H9 (cell line): ENCODE measurements at regions not wholly inside any gene's neighbourhood (a gene's known extent, or its start where the extent isn't known, plus 50 kb on each side); places are given as distances from the start of the nearest gene placed in this dataset.

ENCODE experiments used
- DNase-seq: peaks from one replicate; pipeline ENCODE4 v3.0.0-alpha.2; 2017
- H2AFZ ChIP-seq: one replicate; pipeline ENCODE4 v1.6.1; 2013; ENCODE audit warnings: mild to moderate bottlenecking, low read length, control low read depth, moderate library complexity
- H2AK5ac ChIP-seq: 2 replicates; pipeline ENCODE4 v1.6.1; 2013; ENCODE audit warnings: low read length, control low read depth, mixed read lengths; ENCODE audit not compliant: insufficient read length
- H2BK120ac ChIP-seq: one replicate; pipeline ENCODE4 v1.6.1; 2013; ENCODE audit warnings: low read depth, mild to moderate bottlenecking, low read length, control low read depth, inconsistent platforms; ENCODE audit not compliant: poor library complexity, severe bottlenecking
- H2BK12ac ChIP-seq: 2 replicates; pipeline ENCODE4 v1.6.1; 2013; ENCODE audit warnings: low read length, control low read depth, mixed read lengths, low read depth; ENCODE audit not compliant: insufficient read length
- H2BK15ac ChIP-seq: 2 replicates; pipeline ENCODE4 v1.6.1; 2013; ENCODE audit warnings: low read depth, low read length, control low read depth
- H2BK20ac ChIP-seq: one replicate; pipeline ENCODE4 v1.6.1; 2013; ENCODE audit warnings: low read depth, mild to moderate bottlenecking, low read length, control low read depth, inconsistent platforms; ENCODE audit not compliant: poor library complexity, severe bottlenecking
- H2BK5ac ChIP-seq: 2 replicates; pipeline ENCODE4 v1.6.1; 2013; ENCODE audit warnings: low read length, control low read depth, mixed read lengths; ENCODE audit not compliant: insufficient read length
- H3K14ac ChIP-seq: 2 replicates; pipeline ENCODE4 v1.6.1; 2013; ENCODE audit warnings: low read length, control low read depth; ENCODE audit not compliant: insufficient read depth
- H3K18ac ChIP-seq: 2 replicates; pipeline ENCODE4 v1.6.1; 2013; ENCODE audit warnings: low read depth, mild to moderate bottlenecking, mixed read lengths, low read length, control low read depth; ENCODE audit not compliant: insufficient read length
- H3K23ac ChIP-seq: 2 replicates; pipeline ENCODE4 v1.6.1; 2013; ENCODE audit warnings: low read length, control low read depth, mixed read lengths, low read depth; ENCODE audit not compliant: insufficient read length
- H3K23me2 ChIP-seq: 2 replicates; pipeline ENCODE4 v1.6.1; 2013; ENCODE audit warnings: low read depth, mild to moderate bottlenecking, mixed read lengths, low read length, control low read depth; ENCODE audit not compliant: insufficient read length, poor library complexity, severe bottlenecking
- H3K27ac ChIP-seq: 2 replicates; pipeline ENCODE4 v1.5.1; 2013; ENCODE audit warnings: low read length, control low read depth, mixed read lengths, low read depth; ENCODE audit not compliant: insufficient read length
- H3K27me3 ChIP-seq: 2 replicates; pipeline ENCODE4 v1.6.1; 2013; ENCODE audit warnings: low read length, control low read depth, inconsistent platforms; ENCODE audit not compliant: insufficient read depth
- H3K4ac ChIP-seq: 2 replicates; pipeline ENCODE4 v1.6.1; 2013; ENCODE audit warnings: low read depth, mild to moderate bottlenecking, control low read depth, inconsistent platforms, low read length, moderate library complexity
- H3K4me1 ChIP-seq: 2 replicates; pipeline ENCODE4 v1.6.1; 2013; ENCODE audit warnings: low read length, control low read depth, inconsistent platforms; ENCODE audit not compliant: insufficient read depth
- H3K4me2 ChIP-seq: 2 replicates; pipeline ENCODE4 v1.6.1; 2013; ENCODE audit warnings: low read length, control low read depth, mixed read lengths; ENCODE audit not compliant: insufficient read length, insufficient read depth
- H3K56ac ChIP-seq: 2 replicates; pipeline ENCODE4 v1.6.1; 2013; ENCODE audit warnings: low read depth, mild to moderate bottlenecking, mixed read lengths, low read length, control low read depth; ENCODE audit not compliant: insufficient read length
- H3K79me1 ChIP-seq: 2 replicates; pipeline ENCODE4 v1.6.1; 2013; ENCODE audit warnings: low read depth, mild to moderate bottlenecking, moderate library complexity, low read length, control low read depth, inconsistent platforms; ENCODE audit not compliant: insufficient read depth, poor library complexity, severe bottlenecking
- H3K79me2 ChIP-seq: 2 replicates; pipeline ENCODE4 v1.6.1; 2013; ENCODE audit warnings: low read length, control low read depth, inconsistent platforms; ENCODE audit not compliant: insufficient read depth
- H3K9ac ChIP-seq: 2 replicates; pipeline ENCODE4 v1.6.1; 2013; ENCODE audit warnings: low read length, control low read depth, mixed read lengths; ENCODE audit not compliant: insufficient read length; ENCODE audit errors: extremely low read depth
- H3K9me3 ChIP-seq: one replicate; pipeline ENCODE4 v1.6.1; 2013; ENCODE audit warnings: low read depth, low read length, inconsistent platforms; ENCODE audit not compliant: control insufficient read depth
- H3T11ph ChIP-seq: one replicate; pipeline ENCODE4 v1.6.1; 2013; ENCODE audit warnings: mild to moderate bottlenecking, low read length, control low read depth, inconsistent platforms
- H4K20me1 ChIP-seq: one replicate; pipeline ENCODE4 v1.6.1; 2013; ENCODE audit not compliant: control insufficient read depth, insufficient read length, insufficient read depth
- H4K5ac ChIP-seq: 2 replicates; pipeline ENCODE4 v1.6.1; 2013; ENCODE audit warnings: low read depth, mild to moderate bottlenecking, mixed read lengths, low read length, control low read depth; ENCODE audit not compliant: insufficient read length
- H4K8ac ChIP-seq: replicated peaks from 2 replicates; pipeline ENCODE4 v1.6.1; 2013; ENCODE audit warnings: low read length, control low read depth, mixed read lengths, low read depth; ENCODE audit not compliant: insufficient read length
- H4K91ac ChIP-seq: 2 replicates; pipeline ENCODE4 v1.6.1; 2013; ENCODE audit warnings: low read depth, mild to moderate bottlenecking, moderate library complexity, mixed read lengths, low read length, control low read depth; ENCODE audit not compliant: insufficient read length
- H3K27ac Mint-ChIP-seq, 3 experiments: 2 replicates in 2 of 3; 3 replicates in 1 of 3; pipeline ENCODE4 v1.8.0; 2020 to 2021; ENCODE audit warnings: mixed read lengths in 3 of 3, mild to moderate bottlenecking in 1 of 3, moderate library complexity in 1 of 3
- H3K27me3 Mint-ChIP-seq: 2 replicates; pipeline ENCODE4 v1.8.0; 2021; ENCODE audit warnings: low read depth, mild to moderate bottlenecking, moderate library complexity, mixed read lengths
- H3K36me3 Mint-ChIP-seq, 3 experiments: 2 replicates in 2 of 3; 3 replicates in 1 of 3; pipeline ENCODE4 v1.8.0; 2020 to 2021; ENCODE audit warnings: low read depth in 3 of 3, mixed read lengths in 3 of 3; ENCODE audit not compliant: insufficient read depth in 1 of 3
- H3K4me1 Mint-ChIP-seq, 2 experiments: 2 replicates each; pipeline ENCODE4 v1.8.0; 2020; ENCODE audit warnings: mixed read lengths in 2 of 2
- H3K4me3 Mint-ChIP-seq, 2 experiments: 2 replicates in 1 of 2; 3 replicates in 1 of 2; pipeline ENCODE4 v1.8.0; 2020 to 2021; ENCODE audit warnings: mild to moderate bottlenecking in 2 of 2, mixed read lengths in 2 of 2, moderate library complexity in 1 of 2
- H3K9me3 Mint-ChIP-seq, 2 experiments: 2 replicates in 1 of 2; 3 replicates in 1 of 2; pipeline ENCODE4 v1.8.0; 2020; ENCODE audit warnings: mild to moderate bottlenecking in 2 of 2, mixed read lengths in 2 of 2, moderate library complexity in 1 of 2
- WGBS: extraction: QIAGEN DNeasy Blood & Tissue Kit; methylation state at CpG from one replicate; pipeline ENCODE4 v1.1.7; 2013; ENCODE audit warnings: missing lambda C conversion rate, low lambda C conversion rate, mixed read lengths; ENCODE audit not compliant: insufficient read length; ENCODE audit errors: extremely low coverage; 5-methylcytosine and 5-hydroxymethylcytosine counted together
- TF ChIP-seq, protein P1 (sequence below): fragments of 200-600 bp; sonication (generic); conservative IDR thresholded peaks from 3 replicates; pipeline ENCODE4 v1.8.0; 2021; ENCODE audit warnings: antibody characterized with exemption, mild to moderate bottlenecking

GRCh38 chr14:56412468-56413434, 166.8 kb upstream of the TMEM260 start:
- Histone ChIP-seq H3K9ac (no peak overlapping the region), H4K20me1 (no peaks in the 10 kb centered on the region), H3K56ac (no peak overlapping the region), H3K27me3 (no peaks in the 10 kb centered on the region), H3K4me2 (no peak overlapping the region), H2BK20ac (no peak overlapping the region), H3K23ac (no peak overlapping the region), H4K8ac (no peak overlapping the region), H3K4me1 (no peaks in the 10 kb centered on the region), H3K79me2 (no peaks in the 10 kb centered on the region), H2BK5ac (no peak overlapping the region), H3K9me3 (no peaks in the 10 kb centered on the region), H3K23me2 (no peaks in the 10 kb centered on the region), H3K18ac (no peak overlapping the region), H4K91ac (no peak overlapping the region), H3K79me1 (no peaks in the 10 kb centered on the region), H2BK15ac (no peak overlapping the region), H3K4ac (no peak overlapping the region), H2AFZ (no peak overlapping the region), H2BK120ac (no peak overlapping the region), H2AK5ac (no peak overlapping the region), H4K5ac (no peak overlapping the region), H3K27ac (no peak overlapping the region), H3K14ac (no peak overlapping the region), H3T11ph (no peak overlapping the region), H2BK12ac (no peak overlapping the region)
- H3K27me3 Mint-ChIP-seq = no peaks in the 10 kb centered on the region
- no peak overlapping the region for H3K27ac Mint-ChIP-seq
- H3K36me3 Mint-ChIP-seq = no peaks in the 10 kb centered on the region
- WGBS = no CpG with 5 or more reads among the region's 11 CpGs
- H3K4me1 Mint-ChIP-seq = peaks cover 0 to 5% of the 10 kb centered on the region in 2 experiments; a peak in 1 of 4 replicates
- peaks cover 0 to 2% of the 10 kb centered on the region in 2 experiments; a peak in 2 of 5 replicates for H3K9me3 Mint-ChIP-seq
- no peak overlapping the region for H3K4me3 Mint-ChIP-seq
- no peak for DNase-seq
- TF ChIP-seq, protein P1, sequence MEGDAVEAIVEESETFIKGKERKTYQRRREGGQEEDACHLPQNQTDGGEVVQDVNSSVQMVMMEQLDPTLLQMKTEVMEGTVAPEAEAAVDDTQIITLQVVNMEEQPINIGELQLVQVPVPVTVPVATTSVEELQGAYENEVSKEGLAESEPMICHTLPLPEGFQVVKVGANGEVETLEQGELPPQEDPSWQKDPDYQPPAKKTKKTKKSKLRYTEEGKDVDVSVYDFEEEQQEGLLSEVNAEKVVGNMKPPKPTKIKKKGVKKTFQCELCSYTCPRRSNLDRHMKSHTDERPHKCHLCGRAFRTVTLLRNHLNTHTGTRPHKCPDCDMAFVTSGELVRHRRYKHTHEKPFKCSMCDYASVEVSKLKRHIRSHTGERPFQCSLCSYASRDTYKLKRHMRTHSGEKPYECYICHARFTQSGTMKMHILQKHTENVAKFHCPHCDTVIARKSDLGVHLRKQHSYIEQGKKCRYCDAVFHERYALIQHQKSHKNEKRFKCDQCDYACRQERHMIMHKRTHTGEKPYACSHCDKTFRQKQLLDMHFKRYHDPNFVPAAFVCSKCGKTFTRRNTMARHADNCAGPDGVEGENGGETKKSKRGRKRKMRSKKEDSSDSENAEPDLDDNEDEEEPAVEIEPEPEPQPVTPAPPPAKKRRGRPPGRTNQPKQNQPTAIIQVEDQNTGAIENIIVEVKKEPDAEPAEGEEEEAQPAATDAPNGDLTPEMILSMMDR = no peak
